ENCODE measurements at regions not wholly inside any gene's neighbourhood (a gene's known extent, or its start where the extent isn't known, plus 50 kb on each side); places are given as distances from the start of the nearest gene placed in this dataset.
A peak's percentile ranks its signal among the peaks of the same experiment; 100 is the strongest.

DNA sequence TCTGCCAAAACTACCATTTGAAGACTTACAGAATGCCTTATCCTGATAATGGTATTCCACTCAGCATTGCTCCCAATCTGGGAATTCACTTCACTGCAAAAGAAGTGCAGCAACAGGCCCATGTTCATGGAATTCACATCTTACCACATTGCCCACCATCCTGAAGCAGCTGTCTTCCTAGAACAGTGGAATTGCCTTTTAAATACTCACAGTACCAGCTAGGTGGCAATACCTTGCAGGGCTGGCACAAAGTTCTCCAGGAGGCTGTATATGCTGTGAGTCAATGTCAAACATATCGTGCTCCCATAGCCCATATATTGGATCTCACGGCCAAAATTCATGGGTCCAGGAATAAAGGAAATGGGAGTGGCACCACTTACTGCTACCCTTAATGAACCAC is 83.8 kb upstream of the PLEKHG7 start:
- Histone ChIP-seq H3K9me3 (ENCODE audit: control insufficient read depth in 2 of 2, insufficient read depth in 1 of 2, low read length in 1 of 2) (peaks cover 0 to 4% of the 10 kb centered on the region in 2 donors), H3K27ac (ENCODE audit: low read depth in 1 of 2, low read length in 1 of 2) (no peak overlapping the region), H3K4me3 (ENCODE audit: low read length in 2 of 2) (no peak overlapping the region), H3K36me3 (ENCODE audit: control insufficient read depth in 2 of 2, insufficient read depth in 2 of 2, low read length in 1 of 2) (no peaks in the 10 kb centered on the region), H3K4me1 (ENCODE audit: control insufficient read depth in 2 of 2, insufficient read depth in 2 of 2, low read length in 2 of 2) (no peaks in the 10 kb centered on the region), H3K27me3 (ENCODE audit: control insufficient read depth in 2 of 2, insufficient read depth in 1 of 2, low read length in 1 of 2) (no peaks in the 10 kb centered on the region)
- DNase-seq (ENCODE audit: low read depth in 6 of 9, low spot score in 9 of 9) = no peak
- 93% methylated on average over 2 of the region's 2 CpGs for WGBS

GRCh38 chr12:92615703-92616102 is 87.1 kb upstream of the PLEKHG7 start:
- DNase-seq (ENCODE audit: low read depth in 6 of 9, low spot score in 9 of 9) = no peak
- Histone ChIP-seq H3K36me3 (ENCODE audit: control insufficient read depth in 2 of 2, insufficient read depth in 2 of 2, low read length in 1 of 2) (no peaks in the 10 kb centered on the region), H3K4me3 (ENCODE audit: low read length in 2 of 2) (no peak overlapping the region), H3K9me3 (ENCODE audit: control insufficient read depth in 2 of 2, insufficient read depth in 1 of 2, low read length in 1 of 2) (no peaks in the 10 kb centered on the region), H3K27me3 (ENCODE audit: control insufficient read depth in 2 of 2, insufficient read depth in 1 of 2, low read length in 1 of 2) (no peaks in the 10 kb centered on the region), H3K4me1 (ENCODE audit: control insufficient read depth in 2 of 2, insufficient read depth in 2 of 2, low read length in 2 of 2) (no peaks in the 10 kb centered on the region), H3K27ac (ENCODE audit: low read depth in 1 of 2, low read length in 1 of 2) (no peak overlapping the region)
- whole genome bisulfite sequencing = 100% methylated on average over 2 of the region's 2 CpGs

DNA sequence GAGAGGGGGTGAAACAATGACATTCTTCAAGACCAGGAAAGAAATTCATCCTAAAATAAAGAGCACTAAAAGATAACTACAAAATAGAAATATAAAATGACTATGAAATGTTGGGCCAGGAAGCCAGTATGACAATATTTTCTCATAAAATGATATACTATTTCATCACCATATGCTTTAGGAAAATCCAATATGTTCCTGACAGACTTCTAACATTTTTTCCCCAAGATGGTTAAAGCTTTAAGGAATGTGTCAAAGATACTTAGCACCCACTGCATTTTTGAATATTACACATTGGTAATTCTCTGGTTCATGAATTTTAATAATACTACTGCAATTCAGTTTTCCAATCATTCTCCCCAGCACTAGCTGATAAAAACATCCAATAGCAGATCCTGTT is 87.7 kb upstream of the PLEKHG7 start:
- Histone ChIP-seq H3K4me3 (ENCODE audit: low read length in 2 of 2) (no peak overlapping the region), H3K4me1 (ENCODE audit: control insufficient read depth in 2 of 2, insufficient read depth in 2 of 2, low read length in 2 of 2) (no peaks in the 10 kb centered on the region), H3K9me3 (ENCODE audit: control insufficient read depth in 2 of 2, insufficient read depth in 1 of 2, low read length in 1 of 2) (no peaks in the 10 kb centered on the region), H3K36me3 (ENCODE audit: control insufficient read depth in 2 of 2, insufficient read depth in 2 of 2, low read length in 1 of 2) (no peaks in the 10 kb centered on the region), H3K27me3 (ENCODE audit: control insufficient read depth in 2 of 2, insufficient read depth in 1 of 2, low read length in 1 of 2) (no peaks in the 10 kb centered on the region), H3K27ac (ENCODE audit: low read depth in 1 of 2, low read length in 1 of 2) (no peak overlapping the region)
- no peak for DNase-seq (ENCODE audit: low read depth in 6 of 9, low spot score in 9 of 9)

DNA sequence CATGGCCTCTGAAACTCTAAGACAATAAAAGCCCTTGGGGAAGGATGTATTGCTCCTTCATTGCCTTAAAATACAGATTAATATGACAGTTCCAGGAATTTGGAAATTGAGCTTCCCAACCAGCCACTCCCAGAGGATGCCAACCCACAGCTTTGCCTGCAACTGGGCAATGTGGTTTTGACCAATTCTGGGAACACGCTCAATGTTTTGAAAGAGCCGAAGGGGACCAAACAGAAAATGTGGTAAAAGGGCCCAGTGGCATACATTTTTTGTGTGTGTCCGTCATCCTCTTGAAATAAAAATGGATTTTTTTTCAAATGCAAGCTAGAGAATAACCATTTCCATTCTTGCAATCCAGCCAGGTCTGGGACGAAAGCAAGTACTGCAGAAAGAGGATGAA is 88.3 kb upstream of the PLEKHG7 start:
- H3K36me3 ChIP-seq (ENCODE audit: control insufficient read depth in 2 of 2, insufficient read depth in 2 of 2, low read length in 1 of 2) = no peaks in the 10 kb centered on the region
- no peaks in the 10 kb centered on the region for H3K9me3 ChIP-seq (ENCODE audit: control insufficient read depth in 2 of 2, insufficient read depth in 1 of 2, low read length in 1 of 2)
- no peak overlapping the region for H3K27ac ChIP-seq (ENCODE audit: low read depth in 1 of 2, low read length in 1 of 2)
- WGBS = 98% methylated on average over 4 of the region's 4 CpGs
- H3K27me3 ChIP-seq (ENCODE audit: control insufficient read depth in 2 of 2, insufficient read depth in 1 of 2, low read length in 1 of 2) = no peaks in the 10 kb centered on the region
- H3K4me1 ChIP-seq (ENCODE audit: control insufficient read depth in 2 of 2, insufficient read depth in 2 of 2, low read length in 2 of 2) = no peaks in the 10 kb centered on the region
- DNase-seq (ENCODE audit: low read depth in 6 of 9, low spot score in 9 of 9) = no peak
- no peak overlapping the region for H3K4me3 ChIP-seq (ENCODE audit: low read length in 2 of 2)

DNA sequence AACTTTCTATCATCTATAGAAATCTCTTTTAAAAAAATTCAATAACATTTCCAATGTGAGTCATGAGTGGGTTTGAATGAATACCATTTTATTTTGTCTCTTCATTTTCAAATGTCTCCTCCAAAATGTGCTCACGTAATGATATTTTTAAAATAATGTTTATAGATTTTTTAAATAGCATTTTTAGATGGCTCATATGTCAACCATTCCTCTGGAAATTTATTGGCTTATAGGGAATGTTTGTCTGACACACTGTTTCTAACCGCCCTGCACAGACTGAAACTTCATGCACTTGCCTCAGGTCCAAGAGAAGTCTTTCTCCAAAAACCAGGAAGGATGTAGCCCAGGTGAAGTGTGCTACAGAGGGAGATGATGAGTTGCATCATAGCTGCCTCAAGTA is 88.8 kb upstream of the PLEKHG7 start:
- 96% methylated on average over 2 of the region's 2 CpGs for WGBS
- H3K36me3 ChIP-seq (ENCODE audit: control insufficient read depth in 2 of 2, insufficient read depth in 2 of 2, low read length in 1 of 2) = no peaks in the 10 kb centered on the region
- no peak for DNase-seq (ENCODE audit: low read depth in 6 of 9, low spot score in 9 of 9)
- no peaks in the 10 kb centered on the region for H3K27me3 ChIP-seq (ENCODE audit: control insufficient read depth in 2 of 2, insufficient read depth in 1 of 2, low read length in 1 of 2)
- H3K4me1 ChIP-seq (ENCODE audit: control insufficient read depth in 2 of 2, insufficient read depth in 2 of 2, low read length in 2 of 2) = no peaks in the 10 kb centered on the region
- H3K4me3 ChIP-seq (ENCODE audit: low read length in 2 of 2) = no peak overlapping the region
- no peaks in the 10 kb centered on the region for H3K9me3 ChIP-seq (ENCODE audit: control insufficient read depth in 2 of 2, insufficient read depth in 1 of 2, low read length in 1 of 2)
- H3K27ac ChIP-seq (ENCODE audit: low read depth in 1 of 2, low read length in 1 of 2) = no peak overlapping the region

DNA sequence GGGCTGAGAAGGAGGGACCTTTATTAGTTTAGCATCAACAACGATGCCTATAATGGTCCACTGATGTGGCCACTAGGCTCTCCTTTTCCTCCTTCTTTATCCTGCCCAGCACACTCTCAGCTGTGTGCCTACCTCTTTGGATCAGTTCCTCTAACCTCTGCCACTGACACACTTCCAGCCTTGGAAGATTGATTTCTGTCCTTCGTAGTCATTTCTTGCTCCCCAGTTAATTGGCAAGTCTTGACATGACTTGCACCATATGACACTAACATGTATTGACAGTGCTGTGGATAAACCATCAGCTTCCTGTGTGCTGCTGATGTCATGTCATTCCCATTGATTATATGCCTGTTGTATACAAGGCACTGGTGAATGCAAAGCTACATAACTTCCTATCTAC is 90.2 kb upstream of the PLEKHG7 start:
- WGBS = 96% methylated on average over 2 of the region's 2 CpGs
- H3K36me3 ChIP-seq (ENCODE audit: control insufficient read depth in 2 of 2, insufficient read depth in 2 of 2, low read length in 1 of 2) = no peaks in the 10 kb centered on the region
- H3K27ac ChIP-seq (ENCODE audit: low read depth in 1 of 2, low read length in 1 of 2) = no peak overlapping the region
- H3K4me1 ChIP-seq (ENCODE audit: control insufficient read depth in 2 of 2, insufficient read depth in 2 of 2, low read length in 2 of 2) = no peaks in the 10 kb centered on the region
- H3K9me3 ChIP-seq (ENCODE audit: control insufficient read depth in 2 of 2, insufficient read depth in 1 of 2, low read length in 1 of 2) = no peaks in the 10 kb centered on the region
- no peaks in the 10 kb centered on the region for H3K27me3 ChIP-seq (ENCODE audit: control insufficient read depth in 2 of 2, insufficient read depth in 1 of 2, low read length in 1 of 2)
- DNase-seq (ENCODE audit: low read depth in 6 of 9, low spot score in 9 of 9) = no peak
- H3K4me3 ChIP-seq (ENCODE audit: low read length in 2 of 2) = no peak overlapping the region

DNA sequence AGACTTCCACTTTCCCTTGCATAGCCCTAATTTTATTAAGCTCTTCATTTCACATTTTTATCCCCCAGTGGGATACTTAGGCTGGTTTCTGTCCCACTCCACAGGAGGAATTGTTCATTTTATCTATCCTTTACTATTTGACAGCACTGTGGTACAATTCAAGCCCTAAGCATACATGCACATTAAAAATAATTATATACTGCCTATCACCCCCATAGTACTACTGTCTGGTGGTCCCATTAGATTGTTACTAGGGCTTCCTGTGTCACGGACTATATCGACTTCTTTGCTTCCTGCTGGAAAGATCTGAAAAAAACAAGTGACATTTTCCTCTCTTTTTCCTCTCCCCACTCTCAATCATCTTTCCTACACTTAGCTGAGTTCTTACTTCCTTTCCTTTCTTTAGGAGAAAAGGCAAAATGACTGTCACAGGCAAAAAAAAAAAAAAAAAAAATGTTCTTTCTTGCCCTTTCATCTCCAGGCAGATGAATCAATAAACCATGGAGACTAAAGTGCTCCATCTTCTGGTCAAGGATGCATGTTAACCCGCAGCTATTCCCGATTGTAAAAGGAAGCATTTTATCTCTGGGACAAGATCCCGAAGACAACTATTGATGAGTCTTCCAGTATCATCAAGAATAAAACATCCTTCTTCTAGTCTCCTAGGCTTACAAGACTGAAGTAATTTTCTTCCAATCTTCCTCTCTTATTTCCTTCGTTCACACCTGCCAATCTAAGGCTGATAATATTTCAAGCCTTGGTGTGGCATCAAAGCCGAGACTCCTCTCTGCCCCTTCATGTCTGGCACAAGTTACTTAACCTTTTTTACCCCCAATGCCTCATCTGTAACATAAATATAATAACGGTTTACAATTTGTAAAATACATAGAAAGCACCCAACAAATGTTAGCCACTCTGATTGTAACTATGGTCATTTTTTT is 94.4 kb upstream of the PLEKHG7 start:
- DNase-seq (ENCODE audit: low read depth in 6 of 9, low spot score in 9 of 9) = peak in 3 of 9 donors; percentile 14 to 37 (median 19)
- H3K4me3 ChIP-seq (ENCODE audit: low read length in 2 of 2) = no peak overlapping the region
- no peaks in the 10 kb centered on the region for H3K27me3 ChIP-seq (ENCODE audit: control insufficient read depth in 2 of 2, insufficient read depth in 1 of 2, low read length in 1 of 2)
- H3K4me1 ChIP-seq (ENCODE audit: control insufficient read depth in 2 of 2, insufficient read depth in 2 of 2, low read length in 2 of 2) = no peaks in the 10 kb centered on the region
- no peaks in the 10 kb centered on the region for H3K36me3 ChIP-seq (ENCODE audit: control insufficient read depth in 2 of 2, insufficient read depth in 2 of 2, low read length in 1 of 2)
- no peaks in the 10 kb centered on the region for H3K9me3 ChIP-seq (ENCODE audit: control insufficient read depth in 2 of 2, insufficient read depth in 1 of 2, low read length in 1 of 2)
- WGBS = 51% methylated on average over 8 of the region's 8 CpGs
- no peak overlapping the region for H3K27ac ChIP-seq (ENCODE audit: low read depth in 1 of 2, low read length in 1 of 2)

GRCh38 chr12:92606956-92607355 is 95.8 kb upstream of the PLEKHG7 start:
- 92% methylated on average over 2 of the region's 2 CpGs for WGBS
- DNase-seq (ENCODE audit: low read depth in 6 of 9, low spot score in 9 of 9) = no peak
- no peak overlapping the region for H3K4me3 ChIP-seq (ENCODE audit: low read length in 2 of 2)
- H3K27me3 ChIP-seq (ENCODE audit: control insufficient read depth in 2 of 2, insufficient read depth in 1 of 2, low read length in 1 of 2) = no peaks in the 10 kb centered on the region
- no peaks in the 10 kb centered on the region for H3K36me3 ChIP-seq (ENCODE audit: control insufficient read depth in 2 of 2, insufficient read depth in 2 of 2, low read length in 1 of 2)
- H3K27ac ChIP-seq (ENCODE audit: low read depth in 1 of 2, low read length in 1 of 2) = no peak overlapping the region
- H3K9me3 ChIP-seq (ENCODE audit: control insufficient read depth in 2 of 2, insufficient read depth in 1 of 2, low read length in 1 of 2) = no peaks in the 10 kb centered on the region
- no peaks in the 10 kb centered on the region for H3K4me1 ChIP-seq (ENCODE audit: control insufficient read depth in 2 of 2, insufficient read depth in 2 of 2, low read length in 2 of 2)

DNA sequence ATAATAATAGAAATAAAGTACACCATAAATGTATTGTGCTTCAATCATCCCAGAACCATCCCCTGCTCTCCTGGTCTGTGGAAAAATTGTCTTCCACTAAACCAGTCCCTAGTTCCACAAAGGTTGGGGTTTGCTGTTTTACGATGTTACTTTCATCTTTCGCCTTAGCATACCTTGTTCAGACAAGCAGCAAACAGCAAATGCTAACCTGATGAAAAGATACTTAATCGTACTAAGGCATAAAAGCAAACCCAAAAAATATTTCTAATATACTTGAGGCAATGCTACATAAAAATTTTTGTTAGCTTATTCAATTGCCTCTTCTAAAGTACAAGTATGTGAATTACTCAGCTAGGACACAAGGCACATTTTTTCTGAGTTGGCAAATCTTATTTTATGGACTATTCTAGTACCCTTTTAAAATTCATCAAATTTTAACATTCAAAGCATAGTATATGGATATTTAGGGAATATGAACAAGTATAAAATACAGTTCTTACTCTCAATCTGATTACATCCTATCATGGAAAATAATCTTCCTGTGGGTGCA is 97.1 kb upstream of the PLEKHG7 start:
- H3K27ac ChIP-seq (ENCODE audit: low read depth in 1 of 2, low read length in 1 of 2) = no peak overlapping the region
- WGBS = 66% methylated on average over 3 of the region's 3 CpGs
- no peaks in the 10 kb centered on the region for H3K36me3 ChIP-seq (ENCODE audit: control insufficient read depth in 2 of 2, insufficient read depth in 2 of 2, low read length in 1 of 2)
- no peaks in the 10 kb centered on the region for H3K9me3 ChIP-seq (ENCODE audit: control insufficient read depth in 2 of 2, insufficient read depth in 1 of 2, low read length in 1 of 2)
- no peaks in the 10 kb centered on the region for H3K27me3 ChIP-seq (ENCODE audit: control insufficient read depth in 2 of 2, insufficient read depth in 1 of 2, low read length in 1 of 2)
- H3K4me1 ChIP-seq (ENCODE audit: control insufficient read depth in 2 of 2, insufficient read depth in 2 of 2, low read length in 2 of 2) = no peaks in the 10 kb centered on the region
- no peak overlapping the region for H3K4me3 ChIP-seq (ENCODE audit: low read length in 2 of 2)
- DNase-seq (ENCODE audit: low read depth in 6 of 9, low spot score in 9 of 9) = no peak

Data from thymus (tissue), 11 donors.